Fibroblast of lung (primary cell): ENCODE measurements at regions not wholly inside any gene's neighbourhood (a gene's known extent, or its start where the extent isn't known, plus 50 kb on each side); places are given as distances from the start of the nearest gene placed in this dataset.

Source experiments
- CTCF ChIP-seq, 2 donors: IDR thresholded peaks in 1 of 2; conservative IDR thresholded peaks in 1 of 2; 1 replicate in 1 of 2; 2 replicates in 1 of 2; pipeline ENCODE4 v1.5.1; 2011 to 2012; ENCODE audit warnings: low read length in 2 of 2, control low read depth in 1 of 2, inconsistent platforms in 1 of 2, low read depth in 1 of 2, mild to moderate bottlenecking in 1 of 2
- EZH2 ChIP-seq: IDR thresholded peaks from 2 replicates; pipeline ENCODE4 v1.5.1; 2012; ENCODE audit warnings: low read length, control low read depth, mild to moderate bottlenecking; ENCODE audit errors: missing control alignments

GRCh38 chr7:46319841-46320240 is 398.8 kb upstream of the IGFBP3 start:
- no peak for TF ChIP-seq EZH2
- no peak for TF ChIP-seq CTCF (conservative IDR thresholded peaks at IDR 0.05 in 1 of 2, IDR thresholded peaks at IDR 0.05 in 1 of 2; ENCODE audit: low read depth in 1 of 2, low read length in 2 of 2)
